HUES6 (cell line): ENCODE measurements at regions not wholly inside any gene's neighbourhood (a gene's known extent, or its start where the extent isn't known, plus 50 kb on each side); places are given as distances from the start of the nearest gene placed in this dataset.

Experiments
- H3K27ac ChIP-seq: 2 replicates; pipeline ENCODE4 v1.7.0; 2013; ENCODE audit warnings: low read depth, mild to moderate bottlenecking, low read length, inconsistent platforms
- H3K27me3 ChIP-seq: 2 replicates; pipeline ENCODE4 v1.6.1; 2013; ENCODE audit warnings: low read length; ENCODE audit not compliant: control insufficient read depth, insufficient read depth
- H3K36me3 ChIP-seq: 2 replicates; pipeline ENCODE4 v1.6.1; 2013; ENCODE audit warnings: low read length; ENCODE audit not compliant: control insufficient read depth, insufficient read depth
- H3K4me1 ChIP-seq: 2 replicates; pipeline ENCODE4 v1.6.1; 2013; ENCODE audit warnings: low read length; ENCODE audit not compliant: control insufficient read depth, insufficient read depth
- H3K4me3 ChIP-seq: 2 replicates; pipeline ENCODE4 v1.5.1; 2013; ENCODE audit warnings: low read depth, low read length
- H3K9ac ChIP-seq: one replicate; pipeline ENCODE4 v1.6.1; 2013; ENCODE audit warnings: mild to moderate bottlenecking, low read length
- H3K9me3 ChIP-seq: 2 replicates; pipeline ENCODE4 v1.6.1; 2013; ENCODE audit warnings: low read depth, low read length; ENCODE audit not compliant: control insufficient read depth, insufficient read depth

- H3K36me3 ChIP-seq, result no peaks in the 10 kb centered on the region
- peaks cover 11% of the 10 kb centered on the region for H3K4me1 ChIP-seq
- H3K27ac ChIP-seq, result no peak overlapping the region
- no peak overlapping the region for H3K9ac ChIP-seq
- no peaks in the 10 kb centered on the region for H3K27me3 ChIP-seq
- no peak overlapping the region for H3K4me3 ChIP-seq
- no peaks in the 10 kb centered on the region for H3K9me3 ChIP-seq
Observed at GRCh38 chr4:53865054-53865453, 199.4 kb downstream of the CHIC2 start.

- H3K27me3 ChIP-seq, result no peaks in the 10 kb centered on the region
- no peak overlapping the region for H3K4me3 ChIP-seq
- no peak overlapping the region for H3K9ac ChIP-seq
- peaks cover 2% of the 10 kb centered on the region; the same call in 1 of the 2 replicates for H3K9me3 ChIP-seq
- no peak overlapping the region for H3K27ac ChIP-seq
- H3K36me3 ChIP-seq, result no peaks in the 10 kb centered on the region
- H3K4me1 ChIP-seq, result peaks cover 11% of the 10 kb centered on the region
Observed at GRCh38 chr4:53863736-53864365, 200.6 kb downstream of the CHIC2 start.

GRCh38 chr4:53863158-53863557, 201.2 kb downstream of the CHIC2 start:
- H3K27me3 ChIP-seq, result no peaks in the 10 kb centered on the region
- H3K27ac ChIP-seq, result no peak overlapping the region
- H3K4me3 ChIP-seq, result no peak overlapping the region
- H3K4me1 ChIP-seq, result peaks cover 11% of the 10 kb centered on the region
- peaks cover 3% of the 10 kb centered on the region; the same call in 1 of the 2 replicates for H3K9me3 ChIP-seq
- H3K9ac ChIP-seq, result no peak overlapping the region
- H3K36me3 ChIP-seq, result no peaks in the 10 kb centered on the region

- Histone ChIP-seq H3K27ac (no peak overlapping the region), H3K4me3 (no peak overlapping the region), H3K9ac (no peak overlapping the region), H3K9me3 (peaks cover 3% of the 10 kb centered on the region; the same call in 1 of the 2 replicates), H3K27me3 (no peaks in the 10 kb centered on the region), H3K36me3 (no peaks in the 10 kb centered on the region), H3K4me1 (peaks cover 11% of the 10 kb centered on the region)
Observed at GRCh38 chr4:53861856-53862610, 202.4 kb downstream of the CHIC2 start.

GRCh38 chr4:53859305-53859704, 205.1 kb downstream of the CHIC2 start:
- Histone ChIP-seq H3K27me3 (no peaks in the 10 kb centered on the region), H3K36me3 (no peaks in the 10 kb centered on the region), H3K27ac (no peak overlapping the region), H3K9ac (no peak overlapping the region), H3K4me3 (no peak overlapping the region), H3K9me3 (peaks cover 3% of the 10 kb centered on the region; the same call in 1 of the 2 replicates), H3K4me1 (no peaks in the 10 kb centered on the region)

GRCh38 chr4:53858744-53859143, 205.7 kb downstream of the CHIC2 start:
- H3K4me1 ChIP-seq, result no peaks in the 10 kb centered on the region
- H3K27me3 ChIP-seq, result no peaks in the 10 kb centered on the region
- no peak overlapping the region for H3K9ac ChIP-seq
- H3K36me3 ChIP-seq, result no peaks in the 10 kb centered on the region
- no peak overlapping the region for H3K4me3 ChIP-seq
- no peak overlapping the region for H3K27ac ChIP-seq
- H3K9me3 ChIP-seq, result peaks cover 3% of the 10 kb centered on the region; the same call in 1 of the 2 replicates

GRCh38 chr4:53855581-53856250, 208.7 kb downstream of the CHIC2 start:
- Histone ChIP-seq H3K27me3 (no peaks in the 10 kb centered on the region), H3K27ac (no peak overlapping the region), H3K36me3 (no peaks in the 10 kb centered on the region), H3K4me3 (no peak overlapping the region), H3K9me3 (peaks cover 3% of the 10 kb centered on the region; the same call in 1 of the 2 replicates), H3K9ac (no peak overlapping the region), H3K4me1 (peaks cover 13% of the 10 kb centered on the region)

- no peak overlapping the region for H3K9ac ChIP-seq
Observed at GRCh38 chr4:53854991-53855568, 209.3 kb downstream of the CHIC2 start.

GRCh38 chr4:53852343-53852742, 212.1 kb downstream of the CHIC2 start:
- Histone ChIP-seq H3K27me3 (no peaks in the 10 kb centered on the region), H3K27ac (no peak overlapping the region), H3K9me3 (no peaks in the 10 kb centered on the region), H3K36me3 (no peaks in the 10 kb centered on the region), H3K4me1 (peaks cover 13% of the 10 kb centered on the region), H3K4me3 (no peak overlapping the region), H3K9ac (no peak overlapping the region)

More at GRCh38 chr4:53854991-53855568, 209.3 kb downstream of the CHIC2 start:
- Histone ChIP-seq H3K27ac (no peak overlapping the region), H3K36me3 (no peaks in the 10 kb centered on the region), H3K27me3 (no peaks in the 10 kb centered on the region), H3K4me1 (peaks cover 13% of the 10 kb centered on the region), H3K9me3 (peaks cover 3% of the 10 kb centered on the region; the same call in 1 of the 2 replicates), H3K4me3 (no peak overlapping the region)

- H3K27ac ChIP-seq, result no peak overlapping the region
- H3K4me3 ChIP-seq, result no peak overlapping the region
- H3K36me3 ChIP-seq, result no peaks in the 10 kb centered on the region
- H3K9ac ChIP-seq, result no peak overlapping the region
- H3K27me3 ChIP-seq, result no peaks in the 10 kb centered on the region
- H3K9me3 ChIP-seq, result no peaks in the 10 kb centered on the region
- peaks cover 13% of the 10 kb centered on the region for H3K4me1 ChIP-seq
Observed at GRCh38 chr4:53847965-53848364, 216.4 kb downstream of the CHIC2 start.
